ENCODE measurements at regions not wholly inside any gene's neighbourhood (a gene's known extent, or its start where the extent isn't known, plus 50 kb on each side); places are given as distances from the start of the nearest gene placed in this dataset.

DNA sequence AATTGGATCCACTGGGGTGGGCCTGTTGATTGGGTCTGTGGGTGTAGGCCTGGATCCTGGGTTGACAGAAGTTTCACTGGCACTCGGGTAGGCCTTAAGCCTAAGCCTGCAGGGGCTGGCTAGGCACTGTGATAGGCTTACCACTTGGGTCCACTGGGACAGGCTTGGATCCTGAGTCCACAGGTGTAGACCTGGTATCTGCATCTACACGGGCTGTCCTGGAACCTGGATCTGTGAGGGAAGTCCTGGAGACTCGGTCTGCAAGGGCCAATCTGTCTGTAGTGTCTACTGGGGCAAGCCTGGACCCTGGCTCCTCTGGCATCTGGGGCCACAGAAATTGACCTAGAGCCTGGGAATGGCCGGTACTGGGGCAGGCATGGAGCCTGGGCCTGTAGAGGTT lies 219.0 kb upstream of the NRG3 start:
- WGBS (ENCODE audit: low lambda C conversion rate) = 5% methylated on average over 3 of the region's 4 CpGs
- CTCF ChIA-PET = no interaction called here

More for the DNA sequence above, 219.0 kb upstream of the NRG3 start:
- Histone ChIP-seq H3K9me2 (no peaks in the 10 kb centered on the region), H3K27me3 (ENCODE audit: insufficient read depth) (no peaks in the 10 kb centered on the region), H3K36me3 (replicated peaks in 1 of 2; ENCODE audit: control insufficient read depth in 1 of 2, insufficient read depth in 2 of 2, low read length in 1 of 2) (no peaks in the 10 kb centered on the region), H3K4me1 (ENCODE audit: control insufficient read depth in 1 of 2, insufficient read depth in 2 of 2, low read depth in 1 of 2, low read length in 1 of 2) (no peaks in the 10 kb centered on the region), H3F3A (replicated peaks; ENCODE audit: insufficient read depth) (no peaks in the 10 kb centered on the region), H3K4me2 (no peak overlapping the region), H3K9me3 (0 out of 2 replicates have a peak, but pooled peaks cover 4% of the 10 kb centered on the region), H3K79me2 (ENCODE audit: insufficient read depth) (no peaks in the 10 kb centered on the region), H2AFZ (ENCODE audit: low read depth) (no peak overlapping the region), H3K4me3 (ENCODE audit: low read depth in 2 of 2, low read length in 1 of 2) (no peak overlapping the region), H3K9ac (no peak overlapping the region), H3K27ac (ENCODE audit: low read depth in 2 of 2, low read length in 1 of 2) (no peak overlapping the region), H4K20me1 (ENCODE audit: insufficient read depth) (no peaks in the 10 kb centered on the region)
- POLR2A ChIA-PET = no interaction called here
- TF ChIP-seq, protein P1, sequence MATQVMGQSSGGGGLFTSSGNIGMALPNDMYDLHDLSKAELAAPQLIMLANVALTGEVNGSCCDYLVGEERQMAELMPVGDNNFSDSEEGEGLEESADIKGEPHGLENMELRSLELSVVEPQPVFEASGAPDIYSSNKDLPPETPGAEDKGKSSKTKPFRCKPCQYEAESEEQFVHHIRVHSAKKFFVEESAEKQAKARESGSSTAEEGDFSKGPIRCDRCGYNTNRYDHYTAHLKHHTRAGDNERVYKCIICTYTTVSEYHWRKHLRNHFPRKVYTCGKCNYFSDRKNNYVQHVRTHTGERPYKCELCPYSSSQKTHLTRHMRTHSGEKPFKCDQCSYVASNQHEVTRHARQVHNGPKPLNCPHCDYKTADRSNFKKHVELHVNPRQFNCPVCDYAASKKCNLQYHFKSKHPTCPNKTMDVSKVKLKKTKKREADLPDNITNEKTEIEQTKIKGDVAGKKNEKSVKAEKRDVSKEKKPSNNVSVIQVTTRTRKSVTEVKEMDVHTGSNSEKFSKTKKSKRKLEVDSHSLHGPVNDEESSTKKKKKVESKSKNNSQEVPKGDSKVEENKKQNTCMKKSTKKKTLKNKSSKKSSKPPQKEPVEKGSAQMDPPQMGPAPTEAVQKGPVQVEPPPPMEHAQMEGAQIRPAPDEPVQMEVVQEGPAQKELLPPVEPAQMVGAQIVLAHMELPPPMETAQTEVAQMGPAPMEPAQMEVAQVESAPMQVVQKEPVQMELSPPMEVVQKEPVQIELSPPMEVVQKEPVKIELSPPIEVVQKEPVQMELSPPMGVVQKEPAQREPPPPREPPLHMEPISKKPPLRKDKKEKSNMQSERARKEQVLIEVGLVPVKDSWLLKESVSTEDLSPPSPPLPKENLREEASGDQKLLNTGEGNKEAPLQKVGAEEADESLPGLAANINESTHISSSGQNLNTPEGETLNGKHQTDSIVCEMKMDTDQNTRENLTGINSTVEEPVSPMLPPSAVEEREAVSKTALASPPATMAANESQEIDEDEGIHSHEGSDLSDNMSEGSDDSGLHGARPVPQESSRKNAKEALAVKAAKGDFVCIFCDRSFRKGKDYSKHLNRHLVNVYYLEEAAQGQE (IDR thresholded peaks at IDR 0.05; ENCODE audit: low read depth, low read length) = no peak
- TF ChIP-seq ELF1 (IDR thresholded peaks at IDR 0.05) (no peak), TEAD4 (IDR thresholded peaks at IDR 0.05; ENCODE audit: borderline replicate concordance, insufficient read depth) (no peak), GABPA (IDR thresholded peaks at IDR 0.05; ENCODE audit: low read depth) (no peak), NFIC (IDR thresholded peaks at IDR 0.05; ENCODE audit: borderline replicate concordance) (no peak), MXI1 (IDR thresholded peaks at IDR 0.05; ENCODE audit: low read depth, low read length) (no peak), NRF1 (IDR thresholded peaks at IDR 0.05; ENCODE audit: low read depth, low read length) (no peak), MAX (IDR thresholded peaks at IDR 0.05; ENCODE audit: low read depth) (no peak), POLR2AphosphoS5 (IDR thresholded peaks at IDR 0.05; ENCODE audit: low read depth, low read length) (no peak), ZBTB33 (IDR thresholded peaks at IDR 0.05; ENCODE audit: borderline replicate concordance, low read depth) (no peak), FOXM1 (IDR thresholded peaks at IDR 0.05; ENCODE audit: low read depth) (no peak), EZH2phosphoT487 (IDR thresholded peaks at IDR 0.05; ENCODE audit: borderline replicate concordance, low read depth) (no peak), MEF2A (IDR thresholded peaks at IDR 0.05; ENCODE audit: borderline replicate concordance, low read depth) (no peak), SIN3A (IDR thresholded peaks at IDR 0.05; ENCODE audit: borderline replicate concordance, low read depth, low read length) (no peak), USF1 (IDR thresholded peaks at IDR 0.05; ENCODE audit: borderline replicate concordance, low read depth) (no peak)
- TF ChIP-seq, protein P2, sequence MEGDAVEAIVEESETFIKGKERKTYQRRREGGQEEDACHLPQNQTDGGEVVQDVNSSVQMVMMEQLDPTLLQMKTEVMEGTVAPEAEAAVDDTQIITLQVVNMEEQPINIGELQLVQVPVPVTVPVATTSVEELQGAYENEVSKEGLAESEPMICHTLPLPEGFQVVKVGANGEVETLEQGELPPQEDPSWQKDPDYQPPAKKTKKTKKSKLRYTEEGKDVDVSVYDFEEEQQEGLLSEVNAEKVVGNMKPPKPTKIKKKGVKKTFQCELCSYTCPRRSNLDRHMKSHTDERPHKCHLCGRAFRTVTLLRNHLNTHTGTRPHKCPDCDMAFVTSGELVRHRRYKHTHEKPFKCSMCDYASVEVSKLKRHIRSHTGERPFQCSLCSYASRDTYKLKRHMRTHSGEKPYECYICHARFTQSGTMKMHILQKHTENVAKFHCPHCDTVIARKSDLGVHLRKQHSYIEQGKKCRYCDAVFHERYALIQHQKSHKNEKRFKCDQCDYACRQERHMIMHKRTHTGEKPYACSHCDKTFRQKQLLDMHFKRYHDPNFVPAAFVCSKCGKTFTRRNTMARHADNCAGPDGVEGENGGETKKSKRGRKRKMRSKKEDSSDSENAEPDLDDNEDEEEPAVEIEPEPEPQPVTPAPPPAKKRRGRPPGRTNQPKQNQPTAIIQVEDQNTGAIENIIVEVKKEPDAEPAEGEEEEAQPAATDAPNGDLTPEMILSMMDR (IDR thresholded peaks at IDR 0.05) = no peak
- TF ChIP-seq, protein P3, sequence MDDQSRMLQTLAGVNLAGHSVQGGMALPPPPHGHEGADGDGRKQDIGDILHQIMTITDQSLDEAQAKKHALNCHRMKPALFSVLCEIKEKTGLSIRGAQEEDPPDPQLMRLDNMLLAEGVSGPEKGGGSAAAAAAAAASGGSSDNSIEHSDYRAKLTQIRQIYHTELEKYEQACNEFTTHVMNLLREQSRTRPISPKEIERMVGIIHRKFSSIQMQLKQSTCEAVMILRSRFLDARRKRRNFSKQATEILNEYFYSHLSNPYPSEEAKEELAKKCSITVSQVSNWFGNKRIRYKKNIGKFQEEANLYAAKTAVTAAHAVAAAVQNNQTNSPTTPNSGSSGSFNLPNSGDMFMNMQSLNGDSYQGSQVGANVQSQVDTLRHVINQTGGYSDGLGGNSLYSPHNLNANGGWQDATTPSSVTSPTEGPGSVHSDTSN (IDR thresholded peaks at IDR 0.05) = no peak
- DNase-seq = no peak
